Muscle of leg (tissue), 3 donors: ENCODE measurements at regions not wholly inside any gene's neighbourhood (a gene's known extent, or its start where the extent isn't known, plus 50 kb on each side); places are given as distances from the start of the nearest gene placed in this dataset.

Source experiments
- DNase-seq: peaks from one replicate; pipeline ENCODE4 v3.0.0; 2013
- H3K27ac ChIP-seq: one replicate; pipeline ENCODE4 v1.5.1; 2013; ENCODE audit warnings: mild to moderate bottlenecking, low read length, control low read depth
- H3K27me3 ChIP-seq: one replicate; pipeline ENCODE4 v1.6.1; 2013; ENCODE audit warnings: low read length; ENCODE audit not compliant: control insufficient read depth, insufficient read depth
- H3K36me3 ChIP-seq: one replicate; pipeline ENCODE4 v1.6.1; 2013; ENCODE audit warnings: low read length; ENCODE audit not compliant: control insufficient read depth, insufficient read depth
- H3K4me1 ChIP-seq: one replicate; pipeline ENCODE4 v1.6.1; 2013; ENCODE audit warnings: low read length; ENCODE audit not compliant: control insufficient read depth, insufficient read depth
- H3K4me3 ChIP-seq: one replicate; pipeline ENCODE4 v1.5.1; 2013; ENCODE audit warnings: low read length, control low read depth
- H3K9me3 ChIP-seq: replicated peaks from 2 replicates; pipeline ENCODE4 v1.6.1; 2013; ENCODE audit warnings: low read depth, low read length; ENCODE audit not compliant: control insufficient read depth
- WGBS: methylation state at CpG from one replicate; pipeline ENCODE4 v1.1.5; 2013; ENCODE audit warnings: missing lambda C conversion rate; ENCODE audit not compliant: insufficient coverage; 5-methylcytosine and 5-hydroxymethylcytosine counted together

DNA sequence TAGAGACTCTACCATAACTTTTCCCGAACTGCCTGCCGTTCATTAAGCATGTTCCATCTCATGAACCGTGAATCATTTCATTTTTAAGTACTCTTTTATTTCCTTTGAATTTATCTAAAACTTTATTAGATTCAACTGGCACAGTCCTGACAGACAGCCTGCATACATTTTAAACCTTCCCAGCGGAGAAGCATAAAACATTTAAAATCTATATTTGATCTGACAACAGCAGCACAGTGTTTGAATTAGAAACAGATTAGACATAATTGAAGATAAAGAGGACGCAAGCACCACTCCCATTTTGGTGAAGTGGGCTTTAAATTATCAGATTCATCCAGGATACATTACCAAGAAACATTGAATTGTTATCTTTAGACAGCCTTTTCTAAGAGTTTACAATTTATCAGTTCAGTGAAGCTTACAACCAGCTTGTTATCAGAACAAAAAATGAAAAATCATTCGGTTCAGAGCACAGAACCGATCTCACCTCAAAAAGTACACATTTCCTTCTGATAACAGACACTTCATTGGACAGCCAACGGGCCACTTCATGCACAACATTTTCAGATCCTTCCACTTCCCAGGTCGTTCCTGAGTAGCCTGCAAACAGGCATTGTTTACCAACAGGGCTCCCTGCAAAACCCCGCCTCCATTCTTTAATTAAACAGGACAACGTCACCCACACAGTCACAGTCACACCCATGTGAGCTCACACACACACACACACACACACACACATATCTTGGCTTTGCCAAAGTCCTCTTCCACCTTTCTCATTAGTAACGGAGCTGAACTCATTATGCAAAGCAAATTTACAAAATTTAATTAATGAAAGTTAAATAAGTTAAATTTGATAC, 171.2 kb downstream of the SP3 start:
- no peak overlapping the region for H3K4me3 ChIP-seq
- no peaks in the 10 kb centered on the region for H3K27me3 ChIP-seq
- H3K9me3 ChIP-seq = no peaks in the 10 kb centered on the region
- no peaks in the 10 kb centered on the region for H3K4me1 ChIP-seq
- H3K27ac ChIP-seq = no peak overlapping the region
- DNase-seq = no peak
- no peaks in the 10 kb centered on the region for H3K36me3 ChIP-seq
- 75% methylated on average over 7 of the region's 12 CpGs for WGBS

DNA sequence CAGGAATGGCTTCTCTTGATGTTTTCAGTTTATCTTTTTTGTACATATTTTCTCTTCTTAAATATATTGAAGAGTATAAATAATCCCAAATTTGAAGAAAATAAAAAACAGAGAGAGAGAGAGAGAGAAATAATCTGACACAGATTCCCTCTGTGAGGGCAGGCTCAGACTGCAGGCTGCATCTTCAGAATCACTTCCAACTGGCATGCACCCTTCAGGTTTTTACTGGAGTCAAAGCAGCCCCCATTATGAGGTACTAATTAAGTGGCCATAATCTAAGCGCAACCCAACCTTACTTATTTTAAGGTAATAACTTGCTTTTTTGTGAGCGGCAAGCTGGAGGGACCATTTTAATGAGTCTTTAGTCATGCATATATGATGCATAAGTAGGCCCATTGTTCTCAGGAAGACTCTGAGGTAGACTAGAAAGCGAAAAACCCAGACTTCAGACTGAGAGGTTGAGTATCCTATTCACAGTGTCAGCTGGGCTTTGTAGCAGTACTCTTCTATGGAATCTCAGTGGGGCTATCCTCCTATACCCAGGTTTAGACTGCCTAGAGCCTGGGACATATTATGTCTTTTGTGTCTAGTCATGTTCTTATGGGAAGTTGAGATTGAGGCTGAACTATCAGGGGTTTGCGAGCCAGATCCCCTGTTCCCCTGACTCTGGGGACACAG, 167.4 kb downstream of the SP3 start:
- no peaks in the 10 kb centered on the region for H3K9me3 ChIP-seq
- no peaks in the 10 kb centered on the region for H3K27me3 ChIP-seq
- no peaks in the 10 kb centered on the region for H3K4me1 ChIP-seq
- no peaks in the 10 kb centered on the region for H3K36me3 ChIP-seq
- 100% methylated on average over 2 of the region's 4 CpGs for WGBS
- no peak overlapping the region for H3K4me3 ChIP-seq
- no peak overlapping the region for H3K27ac ChIP-seq
- no peak for DNase-seq

DNA sequence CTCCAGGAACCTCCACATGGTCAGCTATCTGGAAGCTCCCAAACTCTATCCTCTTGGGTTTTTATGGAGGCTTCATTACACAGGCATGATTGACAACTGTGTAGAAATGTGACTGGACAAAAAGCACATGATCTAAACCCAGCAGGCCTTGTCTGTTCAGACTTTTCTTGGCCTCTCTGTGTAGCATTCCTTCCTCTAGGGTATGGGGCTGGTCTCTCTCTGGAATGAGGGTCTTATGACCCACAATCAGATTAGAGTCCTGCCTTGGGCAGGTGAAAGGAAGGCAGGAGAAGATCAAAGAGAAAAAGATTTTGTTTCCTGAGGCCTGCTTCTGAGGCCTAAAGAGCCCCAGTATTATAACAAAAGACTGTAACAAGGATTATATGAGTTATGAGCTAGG, 162.7 kb downstream of the SP3 start:
- no peak overlapping the region for H3K27ac ChIP-seq
- H3K4me1 ChIP-seq = no peaks in the 10 kb centered on the region
- H3K4me3 ChIP-seq = no peak overlapping the region
- H3K27me3 ChIP-seq = no peaks in the 10 kb centered on the region
- DNase-seq = no peak
- no peaks in the 10 kb centered on the region for H3K36me3 ChIP-seq
- no peaks in the 10 kb centered on the region for H3K9me3 ChIP-seq

DNA sequence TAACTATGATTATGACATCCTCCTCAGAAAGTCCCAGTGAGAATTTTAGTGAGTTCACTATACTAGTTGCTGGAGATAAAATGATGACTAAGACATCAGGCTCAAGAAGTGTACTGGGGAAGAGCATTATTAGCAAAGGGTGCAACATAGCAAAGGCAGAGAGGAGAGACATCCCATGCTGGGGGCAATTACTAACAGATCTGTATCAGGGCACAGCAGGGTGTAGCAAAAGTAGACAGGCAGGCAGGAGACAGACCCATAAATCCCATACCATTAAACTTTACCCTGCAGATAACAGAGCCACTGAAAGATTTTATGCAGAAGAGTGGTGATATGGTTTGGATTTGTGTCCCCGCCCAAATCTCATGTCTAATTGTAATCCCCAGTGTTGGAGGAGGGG, 161.7 kb downstream of the SP3 start:
- H3K9me3 ChIP-seq = no peaks in the 10 kb centered on the region
- H3K4me1 ChIP-seq = no peaks in the 10 kb centered on the region
- H3K4me3 ChIP-seq = no peak overlapping the region
- DNase-seq = no peak
- no CpG with 5 or more reads among the region's 1 CpG for WGBS
- H3K27me3 ChIP-seq = no peaks in the 10 kb centered on the region
- no peaks in the 10 kb centered on the region for H3K36me3 ChIP-seq
- no peak overlapping the region for H3K27ac ChIP-seq

DNA sequence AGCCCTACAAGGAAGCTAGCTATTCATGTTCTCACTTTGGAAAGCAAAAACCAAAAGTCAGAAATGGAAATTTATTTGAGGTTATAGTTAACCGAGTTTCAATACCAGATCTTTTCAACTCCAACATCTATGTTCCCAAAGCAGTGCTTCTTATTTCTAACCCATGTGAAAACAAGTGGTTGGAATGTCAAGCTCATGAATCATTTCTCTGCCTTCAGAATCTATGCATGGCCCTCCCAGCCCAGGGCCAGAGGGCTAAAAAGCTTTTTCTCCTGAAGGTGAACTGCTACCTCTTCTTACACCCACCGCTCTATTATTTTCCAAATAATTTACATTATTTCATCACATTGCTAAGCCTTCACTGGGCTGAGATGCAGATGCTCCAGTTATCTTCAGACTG, 158.4 kb downstream of the SP3 start:
- 86% methylated on average over 1 of the region's 2 CpGs for WGBS
- no peaks in the 10 kb centered on the region for H3K4me1 ChIP-seq
- H3K4me3 ChIP-seq = no peak overlapping the region
- no peaks in the 10 kb centered on the region for H3K9me3 ChIP-seq
- H3K27ac ChIP-seq = no peak overlapping the region
- no peaks in the 10 kb centered on the region for H3K36me3 ChIP-seq
- no peaks in the 10 kb centered on the region for H3K27me3 ChIP-seq
- DNase-seq = no peak

DNA sequence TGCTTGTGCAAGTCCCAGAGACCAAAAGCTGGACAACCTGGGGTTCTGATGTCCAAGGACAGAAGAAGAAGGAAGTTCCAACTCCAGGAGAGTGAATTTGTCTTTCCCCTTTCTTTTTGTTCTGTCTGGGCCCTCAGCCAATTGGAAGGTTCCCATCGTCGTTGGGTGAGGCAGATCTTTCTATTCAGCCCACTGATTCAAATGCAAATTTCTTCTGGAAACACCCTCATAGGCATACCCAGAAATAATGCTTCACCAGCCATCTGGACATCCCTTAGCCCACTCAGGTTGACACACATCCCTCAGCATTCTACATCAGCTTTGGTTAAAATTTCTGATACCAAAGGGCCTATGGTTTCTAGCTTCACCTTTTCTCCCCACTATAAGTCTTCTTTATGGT, 156.5 kb downstream of the SP3 start:
- no peaks in the 10 kb centered on the region for H3K36me3 ChIP-seq
- no peak overlapping the region for H3K4me3 ChIP-seq
- H3K27ac ChIP-seq = no peak overlapping the region
- no peaks in the 10 kb centered on the region for H3K4me1 ChIP-seq
- H3K9me3 ChIP-seq = no peaks in the 10 kb centered on the region
- WGBS = 10% methylated on average over 2 of the region's 2 CpGs
- DNase-seq = no peak
- no peaks in the 10 kb centered on the region for H3K27me3 ChIP-seq

DNA sequence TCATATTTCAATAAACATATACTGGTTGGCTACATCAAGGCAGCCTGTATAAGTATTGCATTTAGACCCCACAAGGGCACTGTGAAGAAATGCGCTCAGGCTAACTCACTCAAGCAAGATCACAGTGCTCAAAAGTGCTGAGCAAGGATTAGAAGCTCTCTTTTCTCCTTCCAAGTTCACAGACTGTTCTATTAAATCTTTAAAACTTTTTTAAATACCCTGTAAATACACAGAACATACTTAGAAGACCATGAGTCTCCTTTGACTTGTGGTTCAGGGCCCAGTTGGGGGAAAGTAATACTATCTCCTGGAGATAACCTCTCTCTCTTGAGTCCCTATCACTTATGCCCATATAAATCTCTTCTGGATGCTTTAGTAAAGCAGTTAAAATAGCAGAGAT, 152.9 kb downstream of the SP3 start:
- 100% methylated on average over 1 of the region's 1 CpG for WGBS
- Histone ChIP-seq H3K4me1 (no peaks in the 10 kb centered on the region), H3K36me3 (no peaks in the 10 kb centered on the region), H3K27ac (no peak overlapping the region), H3K27me3 (no peaks in the 10 kb centered on the region), H3K4me3 (no peak overlapping the region), H3K9me3 (no peaks in the 10 kb centered on the region)
- DNase-seq = no peak

DNA sequence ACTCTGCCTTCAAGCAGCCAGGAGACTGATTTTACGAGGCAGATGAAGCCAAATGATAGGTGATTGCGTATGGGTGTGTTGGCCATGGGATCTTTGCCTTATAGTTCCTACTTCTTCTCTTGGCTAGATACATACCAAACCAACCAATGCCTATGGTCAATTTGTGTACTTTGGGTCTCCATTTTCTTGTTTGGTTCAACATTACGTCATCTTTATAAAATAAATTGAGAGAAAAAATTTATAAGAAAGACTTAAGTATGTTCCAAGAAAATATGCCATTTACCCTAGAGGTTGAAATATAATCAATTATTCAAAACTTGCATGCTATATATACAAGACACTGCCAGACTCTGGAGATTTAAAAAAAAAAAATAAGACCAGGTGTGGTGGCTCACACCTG, 150.9 kb downstream of the SP3 start:
- Histone ChIP-seq H3K4me3 (no peak overlapping the region), H3K4me1 (no peaks in the 10 kb centered on the region), H3K9me3 (no peaks in the 10 kb centered on the region), H3K27me3 (no peaks in the 10 kb centered on the region), H3K27ac (no peak overlapping the region), H3K36me3 (no peaks in the 10 kb centered on the region)
- no CpG with 5 or more reads among the region's 3 CpGs for WGBS
- no peak for DNase-seq

DNA sequence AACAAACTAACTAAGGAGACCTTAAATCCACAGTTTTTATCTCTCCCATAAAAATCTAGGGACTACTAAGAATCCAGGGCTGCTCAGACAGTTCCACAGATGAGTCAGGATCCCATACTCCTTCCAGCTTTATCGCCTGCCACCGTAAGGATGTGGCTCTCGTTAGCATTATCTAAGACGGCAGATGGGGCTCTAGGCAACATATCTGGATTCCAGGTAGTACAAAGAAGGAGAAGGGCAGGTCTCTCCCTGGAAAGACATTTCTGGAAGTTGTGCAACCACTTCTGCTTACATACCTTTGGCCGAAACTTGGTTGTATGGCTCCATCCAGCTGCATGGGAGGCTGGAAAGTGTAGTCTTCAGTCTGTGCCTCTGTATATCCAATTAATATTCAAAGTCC, 149.4 kb downstream of the SP3 start:
- 100% methylated on average over 1 of the region's 5 CpGs for WGBS
- H3K9me3 ChIP-seq = no peaks in the 10 kb centered on the region
- no peak overlapping the region for H3K4me3 ChIP-seq

DNA sequence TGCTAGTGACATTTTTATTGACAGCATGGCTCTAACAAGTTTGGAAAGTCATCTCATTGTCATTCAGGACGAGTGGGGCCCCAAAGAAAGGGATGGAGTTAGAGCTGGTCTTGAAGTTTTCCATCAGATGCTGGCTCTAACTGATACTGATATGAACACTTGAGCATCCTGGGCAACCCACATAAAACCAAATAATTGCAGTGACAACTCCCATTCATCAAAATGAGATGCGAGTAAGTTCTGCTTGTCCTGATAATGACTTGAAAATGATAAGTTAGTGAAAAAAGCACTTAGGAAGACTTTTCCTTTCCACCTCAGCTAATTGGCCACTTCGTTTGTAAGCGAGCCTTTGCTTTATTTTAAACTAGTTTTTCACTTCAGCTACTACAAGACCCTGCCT, 147.6 kb downstream of the SP3 start:
- no peak for DNase-seq
- Histone ChIP-seq H3K36me3 (no peaks in the 10 kb centered on the region), H3K4me1 (no peaks in the 10 kb centered on the region), H3K4me3 (no peak overlapping the region), H3K9me3 (no peaks in the 10 kb centered on the region), H3K27me3 (no peaks in the 10 kb centered on the region), H3K27ac (no peak overlapping the region)
- no CpG with 5 or more reads among the region's 4 CpGs for WGBS

More for the DNA sequence above, 149.4 kb downstream of the SP3 start:
- Histone ChIP-seq H3K27ac (no peak overlapping the region), H3K36me3 (no peaks in the 10 kb centered on the region), H3K4me1 (no peaks in the 10 kb centered on the region), H3K27me3 (no peaks in the 10 kb centered on the region)
- DNase-seq = no peak
